ENCODE measurements at regions not wholly inside any gene's neighbourhood (a gene's known extent, or its start where the extent isn't known, plus 50 kb on each side); places are given as distances from the start of the nearest gene placed in this dataset.

DNA sequence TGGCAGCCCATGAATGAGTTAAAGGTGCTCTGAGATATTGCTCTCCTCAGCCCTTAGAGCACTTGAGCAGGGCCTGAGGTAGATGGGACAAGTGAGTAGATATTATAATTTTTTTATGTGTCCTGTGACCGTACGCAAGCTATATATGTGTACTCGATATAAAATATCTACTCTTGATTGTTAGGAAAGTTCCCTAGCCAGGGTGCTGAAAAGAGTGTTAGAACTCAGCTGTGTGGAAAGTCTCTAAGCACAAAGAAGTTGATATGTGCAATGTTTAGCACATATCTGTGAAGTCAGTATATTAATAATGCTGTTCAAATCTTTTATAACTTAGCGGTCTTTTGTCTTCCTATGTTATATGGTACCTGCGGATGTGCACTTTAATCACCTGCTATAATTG lies 114.6 kb upstream of the PLD5 start:
- no peak for DNase-seq
- H3K27ac ChIP-seq (ENCODE audit: low read depth in 1 of 2, low read length in 2 of 2), result no peak overlapping the region
- H3K4me1 ChIP-seq (ENCODE audit: insufficient read depth, low read length), result no peaks in the 10 kb centered on the region
- no peak for ATAC-seq (ENCODE audit: poor library complexity)
- Mint-ChIP-seq H3K27ac (no peak overlapping the region), H3K9me3 (no peaks in the 10 kb centered on the region), H3K27me3 (no peaks in the 10 kb centered on the region), H3K4me1 (ENCODE audit: low read depth) (no peaks in the 10 kb centered on the region), H3K4me3 (no peak overlapping the region), H3K36me3 (ENCODE audit: low read depth) (no peaks in the 10 kb centered on the region)
- TF ChIP-seq, protein P1, sequence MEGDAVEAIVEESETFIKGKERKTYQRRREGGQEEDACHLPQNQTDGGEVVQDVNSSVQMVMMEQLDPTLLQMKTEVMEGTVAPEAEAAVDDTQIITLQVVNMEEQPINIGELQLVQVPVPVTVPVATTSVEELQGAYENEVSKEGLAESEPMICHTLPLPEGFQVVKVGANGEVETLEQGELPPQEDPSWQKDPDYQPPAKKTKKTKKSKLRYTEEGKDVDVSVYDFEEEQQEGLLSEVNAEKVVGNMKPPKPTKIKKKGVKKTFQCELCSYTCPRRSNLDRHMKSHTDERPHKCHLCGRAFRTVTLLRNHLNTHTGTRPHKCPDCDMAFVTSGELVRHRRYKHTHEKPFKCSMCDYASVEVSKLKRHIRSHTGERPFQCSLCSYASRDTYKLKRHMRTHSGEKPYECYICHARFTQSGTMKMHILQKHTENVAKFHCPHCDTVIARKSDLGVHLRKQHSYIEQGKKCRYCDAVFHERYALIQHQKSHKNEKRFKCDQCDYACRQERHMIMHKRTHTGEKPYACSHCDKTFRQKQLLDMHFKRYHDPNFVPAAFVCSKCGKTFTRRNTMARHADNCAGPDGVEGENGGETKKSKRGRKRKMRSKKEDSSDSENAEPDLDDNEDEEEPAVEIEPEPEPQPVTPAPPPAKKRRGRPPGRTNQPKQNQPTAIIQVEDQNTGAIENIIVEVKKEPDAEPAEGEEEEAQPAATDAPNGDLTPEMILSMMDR (IDR thresholded peaks at IDR 0.05), result no peak
- H3K27me3 ChIP-seq (ENCODE audit: control insufficient read depth in 1 of 2, insufficient read depth in 2 of 2, low read length in 2 of 2), result no peaks in the 10 kb centered on the region
- H3K36me3 ChIP-seq (ENCODE audit: insufficient read depth, low read length), result no peaks in the 10 kb centered on the region
- intact Hi-C loops (cut with DNase I, micrococcal nuclease), result no loop called here
- H3K9me3 ChIP-seq (ENCODE audit: control insufficient read depth in 1 of 2, insufficient read depth in 1 of 2, low read length in 2 of 2), result peaks cover 0 to under 1% of the 10 kb centered on the region in 2 experiments
- H3K4me3 ChIP-seq (ENCODE audit: low read length), result no peak overlapping the region
- ChIA-PET POLR2A (no interaction called here), CTCF (no interaction called here)

DNA sequence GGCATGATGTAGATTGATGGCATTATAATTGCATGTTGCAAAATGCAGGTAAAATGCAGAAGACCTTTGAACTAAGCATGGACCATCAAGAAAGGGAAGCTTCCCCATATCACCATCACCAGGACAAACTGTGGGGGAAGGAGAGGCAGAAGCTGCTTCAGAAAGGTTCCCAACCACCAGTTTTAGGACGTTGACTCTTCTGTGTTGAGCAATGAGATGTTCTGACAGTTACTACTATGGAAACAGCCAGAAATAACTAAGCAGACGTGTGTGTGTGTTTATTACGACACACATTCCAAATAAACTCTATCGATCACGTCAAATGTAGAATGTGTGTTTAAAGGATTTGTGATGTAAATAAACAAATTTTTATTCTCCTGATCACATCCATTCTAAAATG lies 110.2 kb upstream of the PLD5 start:
- H3K4me3 ChIP-seq (ENCODE audit: low read length), result no peak overlapping the region
- TF ChIP-seq, protein P1 (IDR thresholded peaks at IDR 0.05), result no peak
- no peaks in the 10 kb centered on the region for H3K36me3 ChIP-seq (ENCODE audit: insufficient read depth, low read length)
- ChIA-PET POLR2A (no interaction called here), CTCF (no interaction called here)
- intact Hi-C loops (cut with DNase I, micrococcal nuclease), result no loop called here
- ATAC-seq (ENCODE audit: poor library complexity) (no peak), DNase-seq (no peak)
- no peak overlapping the region for H3K27ac Mint-ChIP-seq
- H3K27me3 Mint-ChIP-seq, result no peaks in the 10 kb centered on the region
- H3K4me1 Mint-ChIP-seq (ENCODE audit: low read depth), result no peaks in the 10 kb centered on the region
- peaks cover 0 to 5% of the 10 kb centered on the region in 2 experiments for H3K9me3 ChIP-seq (ENCODE audit: control insufficient read depth in 1 of 2, insufficient read depth in 1 of 2, low read length in 2 of 2)
- no peaks in the 10 kb centered on the region for H3K27me3 ChIP-seq (ENCODE audit: control insufficient read depth in 1 of 2, insufficient read depth in 2 of 2, low read length in 2 of 2)
- H3K9me3 Mint-ChIP-seq, result no peaks in the 10 kb centered on the region
- no peak overlapping the region for H3K4me3 Mint-ChIP-seq
- no peak overlapping the region for H3K27ac ChIP-seq (ENCODE audit: low read depth in 1 of 2, low read length in 2 of 2)
- H3K4me1 ChIP-seq (ENCODE audit: insufficient read depth, low read length), result no peaks in the 10 kb centered on the region
- H3K36me3 Mint-ChIP-seq (ENCODE audit: low read depth), result no peaks in the 10 kb centered on the region

DNA sequence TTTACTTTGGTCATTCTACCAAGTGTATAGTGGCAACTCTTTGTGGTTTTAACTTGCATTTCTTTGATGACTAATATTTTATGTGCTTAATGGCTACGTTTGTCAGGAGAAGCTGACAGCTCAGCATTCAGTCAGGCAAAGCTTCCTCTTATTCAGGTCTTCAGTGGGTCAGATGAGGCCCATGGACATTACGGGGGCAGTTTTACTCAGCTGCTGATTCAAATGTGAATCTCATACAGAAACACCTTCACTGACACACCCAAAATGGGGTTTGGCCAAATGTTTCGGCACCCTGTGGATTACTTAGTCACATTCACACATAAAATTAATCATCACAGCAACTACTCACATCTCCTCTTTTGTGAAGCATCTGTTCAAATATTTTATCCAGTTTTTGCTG lies 104.9 kb upstream of the PLD5 start:
- TF ChIP-seq, protein P1 (IDR thresholded peaks at IDR 0.05), result no peak
- H3K36me3 ChIP-seq (ENCODE audit: insufficient read depth, low read length), result no peaks in the 10 kb centered on the region
- ChIA-PET POLR2A (no interaction called here), CTCF (no interaction called here)
- ATAC-seq (ENCODE audit: poor library complexity), result no peak
- H3K27ac ChIP-seq (ENCODE audit: low read depth in 1 of 2, low read length in 2 of 2), result no peak overlapping the region
- Mint-ChIP-seq H3K27ac (no peak overlapping the region), H3K4me1 (ENCODE audit: low read depth) (no peaks in the 10 kb centered on the region), H3K4me3 (no peak overlapping the region), H3K9me3 (no peaks in the 10 kb centered on the region), H3K27me3 (no peaks in the 10 kb centered on the region), H3K36me3 (ENCODE audit: low read depth) (no peaks in the 10 kb centered on the region)
- H3K27me3 ChIP-seq (ENCODE audit: control insufficient read depth in 1 of 2, insufficient read depth in 2 of 2, low read length in 2 of 2), result no peaks in the 10 kb centered on the region
- H3K4me3 ChIP-seq (ENCODE audit: low read length), result no peak overlapping the region
- peaks cover 0 to 10% of the 10 kb centered on the region in 2 experiments for H3K9me3 ChIP-seq (ENCODE audit: control insufficient read depth in 1 of 2, insufficient read depth in 1 of 2, low read length in 2 of 2)
- no peaks in the 10 kb centered on the region for H3K4me1 ChIP-seq (ENCODE audit: insufficient read depth, low read length)
- intact Hi-C loops (cut with DNase I, micrococcal nuclease), result no loop called here
- no peak for DNase-seq

Data from CD4-positive, alpha-beta T cell (primary cell).